Neutrophil (primary cell): ENCODE measurements at regions not wholly inside any gene's neighbourhood (a gene's known extent, or its start where the extent isn't known, plus 50 kb on each side); places are given as distances from the start of the nearest gene placed in this dataset.

ENCODE experiments used
- H3K27ac ChIP-seq: fragments of 200-600 bp; sonication (generic); 2 replicates; pipeline ENCODE4 v1.5.1; 2016; ENCODE audit warnings: mild to moderate bottlenecking, moderate library complexity
- H3K27me3 ChIP-seq: fragments of 200-600 bp; sonication (generic); 2 replicates; pipeline ENCODE4 v1.6.0; 2016; ENCODE audit warnings: mild to moderate bottlenecking
- H3K36me3 ChIP-seq: fragments of 200-600 bp; sonication (generic); 2 replicates; pipeline ENCODE4 v1.5.1; 2017
- H3K4me1 ChIP-seq, 2 experiments: fragments of 200-600 bp in 1 of 2; sonication (generic) in 1 of 2; 1 replicate in 1 of 2; 2 replicates in 1 of 2; pipeline versions ENCODE4 v1.5.1 to v1.6.1; 2013 to 2016; ENCODE audit warnings: low read depth in 1 of 2, low read length in 1 of 2, mild to moderate bottlenecking in 1 of 2, moderate library complexity in 1 of 2; ENCODE audit not compliant: control insufficient read depth in 1 of 2, insufficient read depth in 1 of 2
- H3K4me3 ChIP-seq, 2 experiments: fragments of 200-600 bp in 1 of 2; sonication (generic) in 1 of 2; 1 replicate in 1 of 2; 2 replicates in 1 of 2; pipeline ENCODE4 v1.5.1; 2013 to 2016; ENCODE audit warnings: low read depth in 1 of 2, low read length in 1 of 2, mild to moderate bottlenecking in 1 of 2, moderate library complexity in 1 of 2
- H3K9me3 ChIP-seq: fragments of 200-600 bp; sonication (generic); 2 replicates; pipeline ENCODE4 v1.5.1; 2016
- CTCF ChIP-seq: fragments of 200-600 bp; sonication (generic); IDR thresholded peaks from 2 replicates; pipeline ENCODE4 v1.5.1; 2016; ENCODE audit warnings: antibody characterized with exemption

- Histone ChIP-seq H3K36me3 (peaks cover 5% of the 10 kb centered on the region), H3K27ac (peak overlapping the region; percentile 41), H3K27me3 (no peaks in the 10 kb centered on the region), H3K9me3 (no peaks in the 10 kb centered on the region), H3K4me1 (peaks cover 0 to 45% of the 10 kb centered on the region in 2 experiments), H3K4me3 (no peak overlapping the region)
- TF ChIP-seq CTCF, result no peak
Observed at GRCh38 chr14:99069946-99070345, 202.1 kb downstream of the BCL11B start.

- Histone ChIP-seq H3K27me3 (no peaks in the 10 kb centered on the region), H3K9me3 (no peaks in the 10 kb centered on the region), H3K36me3 (no peaks in the 10 kb centered on the region), H3K4me3 (no peak overlapping the region), H3K27ac (peak overlapping the region; percentile 85), H3K4me1 (peaks cover 8 to 70% of the 10 kb centered on the region in 2 experiments)
- no peak for TF ChIP-seq CTCF
Observed at GRCh38 chr14:99072433-99072832, 199.6 kb downstream of the BCL11B start.

GRCh38 chr14:99072956-99073355, 199.0 kb downstream of the BCL11B start:
- TF ChIP-seq CTCF, result no peak
- no peaks in the 10 kb centered on the region for H3K36me3 ChIP-seq
- H3K4me3 ChIP-seq, result no peak overlapping the region
- H3K27ac ChIP-seq, result peak overlapping the region; percentile 85
- no peaks in the 10 kb centered on the region for H3K27me3 ChIP-seq
- H3K4me1 ChIP-seq, result peaks cover 8 to 76% of the 10 kb centered on the region in 2 experiments
- H3K9me3 ChIP-seq, result no peaks in the 10 kb centered on the region

- H3K9me3 ChIP-seq, result no peaks in the 10 kb centered on the region
- peaks cover 8 to 77% of the 10 kb centered on the region in 2 experiments for H3K4me1 ChIP-seq
- no peak overlapping the region for H3K4me3 ChIP-seq
- no peaks in the 10 kb centered on the region for H3K36me3 ChIP-seq
- no peaks in the 10 kb centered on the region for H3K27me3 ChIP-seq
- TF ChIP-seq CTCF, result no peak
- peak overlapping the region; percentile 85 for H3K27ac ChIP-seq
Observed at GRCh38 chr14:99073431-99073830, 198.6 kb downstream of the BCL11B start.

GRCh38 chr14:99075061-99075460, 196.9 kb downstream of the BCL11B start:
- H3K27ac ChIP-seq, result peak overlapping the region; percentile 85
- peaks cover 8 to 73% of the 10 kb centered on the region in 2 experiments for H3K4me1 ChIP-seq
- no peak for TF ChIP-seq CTCF
- no peaks in the 10 kb centered on the region for H3K9me3 ChIP-seq
- H3K27me3 ChIP-seq, result no peaks in the 10 kb centered on the region
- no peaks in the 10 kb centered on the region for H3K36me3 ChIP-seq
- peak overlapping the region; percentile 50 to 66 for H3K4me3 ChIP-seq
